ENCODE measurements at regions not wholly inside any gene's neighbourhood (a gene's known extent, or its start where the extent isn't known, plus 50 kb on each side); places are given as distances from the start of the nearest gene placed in this dataset.

GRCh38 chr4:17398805-17399204, 113.1 kb downstream of the QDPR start:
- TF ChIP-seq ZNF274 (IDR thresholded peaks at IDR 0.05; ENCODE audit: low read depth, low read length) (no peak), YY1 (IDR thresholded peaks at IDR 0.05; ENCODE audit: insufficient read depth, insufficient read length) (no peak), SUZ12 (IDR thresholded peaks at IDR 0.05; ENCODE audit: extremely low read depth, insufficient read depth, insufficient read length) (no peak)
- Histone ChIP-seq H3K9ac (ENCODE audit: insufficient read length, low read depth) (no peak overlapping the region), H3K36me3 (ENCODE audit: insufficient read depth, insufficient read length, low read length) (no peaks in the 10 kb centered on the region), H3K4me1 (ENCODE audit: insufficient read depth, insufficient read length) (no peaks in the 10 kb centered on the region), H3K4me3 (ENCODE audit: insufficient read length, low read depth) (no peak overlapping the region), H3K9me3 (ENCODE audit: insufficient read depth, low read length) (no peaks in the 10 kb centered on the region), H3K27me3 (ENCODE audit: insufficient read depth, insufficient read length) (no peaks in the 10 kb centered on the region)
- DNase-seq (ENCODE audit: low read depth, low spot score): no peak

- TF ChIP-seq YY1 (IDR thresholded peaks at IDR 0.05; ENCODE audit: insufficient read depth, insufficient read length): no peak
- no peak for TF ChIP-seq SUZ12 (IDR thresholded peaks at IDR 0.05; ENCODE audit: extremely low read depth, insufficient read depth, insufficient read length)
- no peak for TF ChIP-seq ZNF274 (IDR thresholded peaks at IDR 0.05; ENCODE audit: low read depth, low read length)
- H3K27me3 ChIP-seq (ENCODE audit: insufficient read depth, insufficient read length): no peaks in the 10 kb centered on the region
- no peaks in the 10 kb centered on the region for H3K9me3 ChIP-seq (ENCODE audit: insufficient read depth, low read length)
- no peak for DNase-seq (ENCODE audit: low read depth, low spot score)
- H3K4me3 ChIP-seq (ENCODE audit: insufficient read length, low read depth): no peak overlapping the region
- H3K4me1 ChIP-seq (ENCODE audit: insufficient read depth, insufficient read length): no peaks in the 10 kb centered on the region
- H3K9ac ChIP-seq (ENCODE audit: insufficient read length, low read depth): no peak overlapping the region
- no peaks in the 10 kb centered on the region for H3K36me3 ChIP-seq (ENCODE audit: insufficient read depth, insufficient read length, low read length)
Observed at GRCh38 chr4:17398035-17398434, 113.9 kb downstream of the QDPR start.

- DNase-seq (ENCODE audit: low read depth, low spot score): no peak
- no peak for TF ChIP-seq SUZ12 (IDR thresholded peaks at IDR 0.05; ENCODE audit: extremely low read depth, insufficient read depth, insufficient read length)
- TF ChIP-seq YY1 (IDR thresholded peaks at IDR 0.05; ENCODE audit: insufficient read depth, insufficient read length): no peak
- TF ChIP-seq ZNF274 (IDR thresholded peaks at IDR 0.05; ENCODE audit: low read depth, low read length): no peak
- H3K36me3 ChIP-seq (ENCODE audit: insufficient read depth, insufficient read length, low read length): no peaks in the 10 kb centered on the region
- no peaks in the 10 kb centered on the region for H3K9me3 ChIP-seq (ENCODE audit: insufficient read depth, low read length)
- H3K4me3 ChIP-seq (ENCODE audit: insufficient read length, low read depth): no peak overlapping the region
- no peaks in the 10 kb centered on the region for H3K4me1 ChIP-seq (ENCODE audit: insufficient read depth, insufficient read length)
- no peaks in the 10 kb centered on the region for H3K27me3 ChIP-seq (ENCODE audit: insufficient read depth, insufficient read length)
- H3K9ac ChIP-seq (ENCODE audit: insufficient read length, low read depth): no peak overlapping the region
Observed at GRCh38 chr4:17397611-17398010, 114.3 kb downstream of the QDPR start.

GRCh38 chr4:17385403-17385802, 126.5 kb downstream of the QDPR start:
- Histone ChIP-seq H3K9ac (ENCODE audit: insufficient read length, low read depth) (no peak overlapping the region), H3K36me3 (ENCODE audit: insufficient read depth, insufficient read length, low read length) (no peaks in the 10 kb centered on the region), H3K9me3 (ENCODE audit: insufficient read depth, low read length) (no peaks in the 10 kb centered on the region), H3K27me3 (ENCODE audit: insufficient read depth, insufficient read length) (no peaks in the 10 kb centered on the region), H3K4me1 (ENCODE audit: insufficient read depth, insufficient read length) (no peaks in the 10 kb centered on the region), H3K4me3 (ENCODE audit: insufficient read length, low read depth) (no peak overlapping the region)
- no peak for TF ChIP-seq YY1 (IDR thresholded peaks at IDR 0.05; ENCODE audit: insufficient read depth, insufficient read length)
- TF ChIP-seq ZNF274 (IDR thresholded peaks at IDR 0.05; ENCODE audit: low read depth, low read length): no peak
- TF ChIP-seq SUZ12 (IDR thresholded peaks at IDR 0.05; ENCODE audit: extremely low read depth, insufficient read depth, insufficient read length): no peak
- no peak for DNase-seq (ENCODE audit: low read depth, low spot score)

GRCh38 chr4:17380347-17380746, 131.5 kb downstream of the QDPR start:
- Histone ChIP-seq H3K27me3 (ENCODE audit: insufficient read depth, insufficient read length) (no peaks in the 10 kb centered on the region), H3K4me1 (ENCODE audit: insufficient read depth, insufficient read length) (no peaks in the 10 kb centered on the region), H3K4me3 (ENCODE audit: insufficient read length, low read depth) (no peak overlapping the region), H3K9ac (ENCODE audit: insufficient read length, low read depth) (no peak overlapping the region), H3K9me3 (ENCODE audit: insufficient read depth, low read length) (no peaks in the 10 kb centered on the region), H3K36me3 (ENCODE audit: insufficient read depth, insufficient read length, low read length) (no peaks in the 10 kb centered on the region)
- TF ChIP-seq SUZ12 (IDR thresholded peaks at IDR 0.05; ENCODE audit: extremely low read depth, insufficient read depth, insufficient read length) (no peak), ZNF274 (IDR thresholded peaks at IDR 0.05; ENCODE audit: low read depth, low read length) (no peak), YY1 (IDR thresholded peaks at IDR 0.05; ENCODE audit: insufficient read depth, insufficient read length) (no peak)
- DNase-seq (ENCODE audit: low read depth, low spot score): no peak

GRCh38 chr4:17376205-17376604, 135.7 kb downstream of the QDPR start:
- no peak for TF ChIP-seq ZNF274 (IDR thresholded peaks at IDR 0.05; ENCODE audit: low read depth, low read length)
- no peak for TF ChIP-seq YY1 (IDR thresholded peaks at IDR 0.05; ENCODE audit: insufficient read depth, insufficient read length)
- TF ChIP-seq SUZ12 (IDR thresholded peaks at IDR 0.05; ENCODE audit: extremely low read depth, insufficient read depth, insufficient read length): no peak

GRCh38 chr4:17373666-17374065, 138.2 kb downstream of the QDPR start:
- H3K27me3 ChIP-seq (ENCODE audit: insufficient read depth, insufficient read length): no peaks in the 10 kb centered on the region
- H3K4me3 ChIP-seq (ENCODE audit: insufficient read length, low read depth): no peak overlapping the region
- no peak for DNase-seq (ENCODE audit: low read depth, low spot score)
- no peak overlapping the region for H3K9ac ChIP-seq (ENCODE audit: insufficient read length, low read depth)
- no peaks in the 10 kb centered on the region for H3K36me3 ChIP-seq (ENCODE audit: insufficient read depth, insufficient read length, low read length)
- H3K9me3 ChIP-seq (ENCODE audit: insufficient read depth, low read length): no peaks in the 10 kb centered on the region
- H3K4me1 ChIP-seq (ENCODE audit: insufficient read depth, insufficient read length): no peaks in the 10 kb centered on the region
- TF ChIP-seq SUZ12 (IDR thresholded peaks at IDR 0.05; ENCODE audit: extremely low read depth, insufficient read depth, insufficient read length) (no peak), YY1 (IDR thresholded peaks at IDR 0.05; ENCODE audit: insufficient read depth, insufficient read length) (no peak), ZNF274 (IDR thresholded peaks at IDR 0.05; ENCODE audit: low read depth, low read length) (no peak)

More at GRCh38 chr4:17376205-17376604, 135.7 kb downstream of the QDPR start:
- no peaks in the 10 kb centered on the region for H3K9me3 ChIP-seq (ENCODE audit: insufficient read depth, low read length)
- H3K9ac ChIP-seq (ENCODE audit: insufficient read length, low read depth): no peak overlapping the region
- no peak for DNase-seq (ENCODE audit: low read depth, low spot score)
- no peaks in the 10 kb centered on the region for H3K4me1 ChIP-seq (ENCODE audit: insufficient read depth, insufficient read length)
- no peak overlapping the region for H3K4me3 ChIP-seq (ENCODE audit: insufficient read length, low read depth)
- no peaks in the 10 kb centered on the region for H3K27me3 ChIP-seq (ENCODE audit: insufficient read depth, insufficient read length)
- H3K36me3 ChIP-seq (ENCODE audit: insufficient read depth, insufficient read length, low read length): no peaks in the 10 kb centered on the region
